ENCODE measurements at regions not wholly inside any gene's neighbourhood (a gene's known extent, or its start where the extent isn't known, plus 50 kb on each side); places are given as distances from the start of the nearest gene placed in this dataset.
"Not testable (repeated sequence)": the region's sequence is repeated elsewhere in the genome, so short reads cannot be mapped to it uniquely, and the experiment has no call there.

DNA sequence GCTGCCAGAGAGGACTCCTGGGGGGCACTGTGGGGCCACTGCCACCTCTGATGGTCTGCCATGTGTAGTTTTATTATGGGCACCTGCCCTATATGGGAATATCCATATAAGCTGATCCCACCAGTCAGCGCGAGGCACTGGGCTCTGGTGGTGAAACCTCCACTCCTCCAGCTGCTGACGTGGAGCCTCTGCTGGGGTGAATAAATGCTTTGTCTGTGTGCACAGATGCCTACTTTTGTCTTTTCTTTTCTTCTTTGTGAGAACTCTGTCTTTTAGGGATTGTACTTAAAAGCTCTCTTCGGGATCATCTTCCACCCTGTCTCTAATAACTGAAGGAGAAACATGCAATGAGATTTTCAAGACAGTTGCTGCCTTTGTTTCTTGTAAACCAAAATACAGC is 68.9 kb upstream of the NCK2 start:
- Histone ChIP-seq H3K9ac (ENCODE audit: low read depth in 1 of 3, low read length in 3 of 3) (no peak overlapping the region), H3K4me1 (ENCODE audit: control insufficient read depth in 3 of 3, insufficient read depth in 3 of 3, low read length in 3 of 3) (no peaks in the 10 kb centered on the region), H3K36me3 (ENCODE audit: control insufficient read depth in 3 of 3, insufficient read depth in 3 of 3, low read length in 3 of 3) (no peaks in the 10 kb centered on the region), H3K27me3 (ENCODE audit: control insufficient read depth in 3 of 3, insufficient read depth in 3 of 3, low read length in 3 of 3) (no peaks in the 10 kb centered on the region), H3K27ac (ENCODE audit: low read depth, low read length) (no peak overlapping the region), H3K4me3 (ENCODE audit: low read length in 3 of 3) (no peak overlapping the region), H3K9me3 (ENCODE audit: control insufficient read depth in 3 of 3, low read length in 3 of 3) (no peaks in the 10 kb centered on the region)

DNA sequence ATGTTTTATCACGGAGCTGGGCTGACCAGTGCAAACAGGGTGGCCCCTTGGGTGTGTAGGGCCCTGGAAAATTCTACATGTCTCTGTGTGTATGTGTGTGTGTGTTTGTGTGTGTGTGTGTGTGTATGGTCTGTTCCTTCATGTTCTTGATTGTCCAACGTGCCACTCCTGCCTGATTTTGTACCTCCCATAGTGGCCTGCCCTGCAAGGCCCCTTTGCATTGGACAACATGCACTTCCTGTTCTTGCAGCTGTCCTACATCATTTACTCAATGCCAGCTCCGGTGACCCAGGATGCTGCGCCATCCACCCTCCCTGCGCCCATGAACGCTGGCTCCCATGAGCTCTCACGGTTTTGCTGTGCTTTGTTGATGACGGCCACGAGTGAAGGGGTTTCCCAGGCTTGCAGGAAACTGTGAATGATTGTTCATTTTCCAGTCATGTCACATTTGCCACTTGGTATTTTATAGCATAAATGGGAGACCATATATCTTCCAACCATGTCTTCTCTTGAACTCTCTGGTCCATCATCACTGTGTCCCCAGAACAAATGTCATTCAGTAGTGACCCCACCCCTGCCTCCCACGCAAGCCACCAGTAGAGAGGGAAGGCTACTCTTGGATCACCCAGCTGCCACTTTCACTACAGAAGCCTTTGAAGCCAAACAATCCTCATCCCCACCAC is 69.7 kb upstream of the NCK2 start:
- no peaks in the 10 kb centered on the region for H3K4me1 ChIP-seq (ENCODE audit: control insufficient read depth in 3 of 3, insufficient read depth in 3 of 3, low read length in 3 of 3)
- H3K4me3 ChIP-seq (ENCODE audit: low read length in 3 of 3), result no peak overlapping the region
- no peak overlapping the region for H3K27ac ChIP-seq (ENCODE audit: low read depth, low read length)
- no peak overlapping the region for H3K9ac ChIP-seq (ENCODE audit: low read depth in 1 of 3, low read length in 3 of 3)
- H3K36me3 ChIP-seq (ENCODE audit: control insufficient read depth in 3 of 3, insufficient read depth in 3 of 3, low read length in 3 of 3), result no peaks in the 10 kb centered on the region
- no peaks in the 10 kb centered on the region for H3K27me3 ChIP-seq (ENCODE audit: control insufficient read depth in 3 of 3, insufficient read depth in 3 of 3, low read length in 3 of 3)
- H3K9me3 ChIP-seq (ENCODE audit: control insufficient read depth in 3 of 3, low read length in 3 of 3), result no peaks in the 10 kb centered on the region

DNA sequence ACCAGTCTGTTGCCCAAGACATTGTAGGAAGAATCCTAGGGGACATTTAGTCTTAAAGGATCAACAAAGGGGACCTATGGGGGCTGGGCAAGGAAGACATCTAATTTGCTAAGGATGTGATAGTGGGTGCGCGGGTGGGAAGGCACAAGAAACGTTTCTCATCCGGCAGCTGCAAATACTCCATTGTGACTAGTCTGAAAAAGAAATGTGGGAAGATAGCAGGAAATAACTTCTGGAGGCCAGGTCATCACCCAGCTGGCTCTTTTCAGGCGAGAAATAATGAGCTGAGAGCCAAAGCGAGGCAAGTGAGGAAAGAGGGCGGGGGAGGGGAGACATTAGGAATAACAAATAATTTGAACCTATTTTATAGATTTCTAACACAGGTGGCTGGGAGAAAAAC is 70.3 kb upstream of the NCK2 start:
- no peaks in the 10 kb centered on the region for H3K36me3 ChIP-seq (ENCODE audit: control insufficient read depth in 3 of 3, insufficient read depth in 3 of 3, low read length in 3 of 3)
- no peak overlapping the region for H3K27ac ChIP-seq (ENCODE audit: low read depth, low read length)
- no peaks in the 10 kb centered on the region for H3K4me1 ChIP-seq (ENCODE audit: control insufficient read depth in 3 of 3, insufficient read depth in 3 of 3, low read length in 3 of 3)
- no peaks in the 10 kb centered on the region for H3K27me3 ChIP-seq (ENCODE audit: control insufficient read depth in 3 of 3, insufficient read depth in 3 of 3, low read length in 3 of 3)
- no peak overlapping the region for H3K4me3 ChIP-seq (ENCODE audit: low read length in 3 of 3)
- no peak overlapping the region for H3K9ac ChIP-seq (ENCODE audit: low read depth in 1 of 3, low read length in 3 of 3)
- H3K9me3 ChIP-seq (ENCODE audit: control insufficient read depth in 3 of 3, low read length in 3 of 3), result no peaks in the 10 kb centered on the region

DNA sequence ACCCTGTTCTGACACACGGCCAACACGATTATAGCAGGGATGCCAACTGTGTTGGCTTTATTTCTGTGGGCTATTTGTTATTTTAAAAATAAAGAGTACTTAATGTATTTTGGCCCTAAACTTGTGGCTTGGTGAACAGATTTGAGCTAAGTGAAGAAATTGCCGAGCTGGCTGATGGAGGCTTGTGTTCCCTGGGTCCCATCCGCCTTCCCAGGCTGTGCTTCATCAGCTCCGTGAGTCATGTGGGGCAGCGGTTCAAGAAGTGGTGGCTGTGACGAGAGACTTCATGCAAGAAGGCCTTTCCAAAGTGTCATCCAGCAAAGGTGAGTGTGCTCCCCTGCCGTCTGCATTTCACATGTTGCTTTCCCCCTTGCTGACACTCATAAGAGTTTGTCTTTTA is 73.6 kb upstream of the NCK2 start:
- H3K9me3 ChIP-seq (ENCODE audit: control insufficient read depth in 3 of 3, low read length in 3 of 3), result peaks cover 0 to 3% (median 3%) of the 10 kb centered on the region in 3 donors
- no peaks in the 10 kb centered on the region for H3K36me3 ChIP-seq (ENCODE audit: control insufficient read depth in 3 of 3, insufficient read depth in 3 of 3, low read length in 3 of 3)
- no peak overlapping the region for H3K9ac ChIP-seq (ENCODE audit: low read depth in 1 of 3, low read length in 3 of 3)
- H3K27ac ChIP-seq (ENCODE audit: low read depth, low read length), result no peak overlapping the region
- no peaks in the 10 kb centered on the region for H3K27me3 ChIP-seq (ENCODE audit: control insufficient read depth in 3 of 3, insufficient read depth in 3 of 3, low read length in 3 of 3)
- no peak overlapping the region for H3K4me3 ChIP-seq (ENCODE audit: low read length in 3 of 3)
- H3K4me1 ChIP-seq (ENCODE audit: control insufficient read depth in 3 of 3, insufficient read depth in 3 of 3, low read length in 3 of 3), result no peaks in the 10 kb centered on the region

DNA sequence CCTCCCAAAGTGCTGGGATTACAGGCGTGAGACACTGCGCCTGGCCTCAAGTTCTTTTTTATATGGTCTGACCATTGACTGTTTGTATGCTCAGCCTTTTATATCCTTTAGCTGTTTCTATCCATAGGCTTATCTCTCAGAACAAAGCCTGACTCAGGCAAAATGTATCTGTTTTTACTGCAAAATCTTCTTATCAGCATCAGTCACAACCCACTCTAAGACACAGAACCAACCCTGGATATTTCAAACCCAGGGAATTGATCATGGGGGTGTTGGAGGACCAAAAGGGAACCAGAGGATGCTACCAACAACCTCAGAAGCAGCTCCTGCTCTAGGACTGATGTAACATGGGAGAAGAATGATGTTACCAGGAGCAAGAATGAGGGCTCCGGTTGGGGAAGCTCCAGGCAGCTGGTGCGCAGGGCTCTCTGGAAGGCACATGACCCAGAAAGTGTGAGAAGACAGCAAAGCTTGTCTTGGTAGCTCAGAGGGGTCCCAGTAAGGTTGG is 75.3 kb upstream of the NCK2 start:
- Histone ChIP-seq H3K9me3 (ENCODE audit: control insufficient read depth in 3 of 3, low read length in 3 of 3) (peaks cover 2 to 15% (median 11%) of the 10 kb centered on the region in 3 donors), H3K9ac (ENCODE audit: low read depth in 1 of 3, low read length in 3 of 3) (no peak overlapping the region), H3K27me3 (ENCODE audit: control insufficient read depth in 3 of 3, insufficient read depth in 3 of 3, low read length in 3 of 3) (no peaks in the 10 kb centered on the region), H3K27ac (ENCODE audit: low read depth, low read length) (no peak overlapping the region), H3K36me3 (ENCODE audit: control insufficient read depth in 3 of 3, insufficient read depth in 3 of 3, low read length in 3 of 3) (no peaks in the 10 kb centered on the region), H3K4me3 (ENCODE audit: low read length in 3 of 3) (no peak overlapping the region), H3K4me1 (ENCODE audit: control insufficient read depth in 3 of 3, insufficient read depth in 3 of 3, low read length in 3 of 3) (no peaks in the 10 kb centered on the region)

DNA sequence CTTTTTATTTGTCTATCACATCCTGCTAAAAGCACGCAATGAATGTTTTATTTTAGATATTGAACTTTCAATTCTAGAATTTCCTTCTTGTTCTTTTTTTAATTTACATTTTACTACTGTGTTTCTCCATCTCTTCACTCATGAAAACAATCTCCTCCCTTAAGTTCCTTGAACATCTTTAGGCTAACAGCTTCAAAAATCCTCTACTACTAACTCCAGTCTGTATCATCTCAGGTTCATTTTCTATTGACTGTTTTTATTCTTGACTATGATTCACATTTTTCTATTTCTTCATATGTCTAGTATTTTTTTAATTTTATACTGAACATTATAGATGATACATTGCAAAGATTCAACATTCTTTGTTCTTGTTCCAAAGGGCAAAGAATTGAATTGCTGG is 79.2 kb upstream of the NCK2 start:
- H3K27me3 ChIP-seq (ENCODE audit: control insufficient read depth in 3 of 3, insufficient read depth in 3 of 3, low read length in 3 of 3), result no peaks in the 10 kb centered on the region
- H3K4me1 ChIP-seq (ENCODE audit: control insufficient read depth in 3 of 3, insufficient read depth in 3 of 3, low read length in 3 of 3), result no peaks in the 10 kb centered on the region
- H3K9ac ChIP-seq (ENCODE audit: low read depth in 1 of 3, low read length in 3 of 3), result no peak overlapping the region
- no peaks in the 10 kb centered on the region for H3K36me3 ChIP-seq (ENCODE audit: control insufficient read depth in 3 of 3, insufficient read depth in 3 of 3, low read length in 3 of 3)
- no peak overlapping the region for H3K27ac ChIP-seq (ENCODE audit: low read depth, low read length)
- no peak overlapping the region for H3K4me3 ChIP-seq (ENCODE audit: low read length in 3 of 3)
- peaks cover 2 to 15% (median 11%) of the 10 kb centered on the region in 3 donors for H3K9me3 ChIP-seq (ENCODE audit: control insufficient read depth in 3 of 3, low read length in 3 of 3)

DNA sequence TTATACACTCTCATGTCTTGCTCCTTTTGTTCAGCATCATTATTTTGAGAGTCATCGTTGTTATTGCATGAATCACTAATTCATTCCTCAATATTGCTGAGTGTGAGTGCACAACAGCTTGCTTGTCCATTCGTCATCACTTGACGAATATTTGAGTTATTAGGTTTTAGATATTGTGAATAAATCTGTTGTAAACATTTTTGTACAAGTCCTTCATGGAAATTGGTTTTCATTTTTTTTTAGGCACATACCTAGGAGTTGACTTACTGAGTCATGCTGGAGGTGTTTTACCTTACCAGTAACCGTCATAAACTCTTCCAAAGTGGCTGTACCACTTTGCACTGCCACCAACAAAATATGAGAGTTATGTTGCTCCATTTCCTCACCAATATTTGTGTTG is 84.2 kb upstream of the NCK2 start:
- H3K9ac ChIP-seq (ENCODE audit: low read depth in 1 of 3, low read length in 3 of 3), result no peak overlapping the region
- H3K9me3 ChIP-seq (ENCODE audit: control insufficient read depth in 3 of 3, low read length in 3 of 3), result peaks cover 2 to 7% (median 6%) of the 10 kb centered on the region in 3 donors
- H3K27ac ChIP-seq (ENCODE audit: low read depth, low read length), result no peak overlapping the region
- H3K4me1 ChIP-seq (ENCODE audit: control insufficient read depth in 3 of 3, insufficient read depth in 3 of 3, low read length in 3 of 3), result no peaks in the 10 kb centered on the region
- no peaks in the 10 kb centered on the region for H3K27me3 ChIP-seq (ENCODE audit: control insufficient read depth in 3 of 3, insufficient read depth in 3 of 3, low read length in 3 of 3)
- H3K36me3 ChIP-seq (ENCODE audit: control insufficient read depth in 3 of 3, insufficient read depth in 3 of 3, low read length in 3 of 3), result no peaks in the 10 kb centered on the region
- no peak overlapping the region for H3K4me3 ChIP-seq (ENCODE audit: low read length in 3 of 3)

DNA sequence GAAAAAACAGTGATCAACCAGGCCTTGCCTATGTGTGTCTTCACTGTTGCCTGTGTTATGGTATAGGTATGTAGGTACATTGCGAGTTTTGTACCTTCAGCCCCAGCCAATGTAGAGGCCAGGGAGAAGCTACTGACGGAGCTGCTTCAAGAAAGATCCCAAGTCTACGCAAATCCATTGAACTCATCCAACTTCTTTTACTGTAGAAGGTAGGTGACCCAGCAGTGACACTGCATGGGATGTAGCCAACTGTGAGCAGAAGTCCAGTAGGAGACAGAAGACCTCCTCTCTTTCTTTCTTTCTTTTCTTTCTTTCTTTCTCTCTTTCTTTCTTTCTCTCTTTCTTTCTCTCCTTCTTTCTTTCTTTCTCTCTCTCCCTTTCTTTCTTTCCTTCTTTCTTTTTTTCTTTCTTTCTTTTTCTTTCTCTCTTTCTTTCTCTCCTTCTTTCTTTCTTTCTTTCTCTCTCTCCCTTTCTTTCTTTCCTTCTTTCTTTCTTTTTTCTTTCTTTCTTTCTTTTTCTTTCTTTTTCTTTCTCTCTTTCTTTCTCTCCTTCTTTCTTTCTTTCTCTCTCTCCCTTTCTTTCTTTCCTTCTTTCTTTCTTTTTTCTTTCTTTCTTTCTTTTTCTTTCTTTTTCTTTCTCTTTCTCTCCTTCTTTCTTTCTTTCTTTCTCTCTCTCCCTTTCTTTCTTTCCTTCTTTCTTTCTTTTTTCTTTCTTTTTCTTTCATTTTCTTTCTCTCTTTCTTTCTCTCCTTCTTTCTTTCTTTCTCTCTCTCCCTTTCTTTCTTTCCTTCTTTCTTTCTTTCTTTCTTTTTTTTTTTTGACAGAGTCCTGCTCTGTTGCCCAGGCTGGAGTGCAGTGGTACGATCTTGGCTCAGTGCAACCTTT is 88.7 kb upstream of the NCK2 start:
- not testable (repeated sequence) for H3K27ac ChIP-seq (ENCODE audit: low read depth, low read length); H3K36me3 ChIP-seq (ENCODE audit: control insufficient read depth in 3 of 3, insufficient read depth in 3 of 3, low read length in 3 of 3); H3K4me3 ChIP-seq (ENCODE audit: low read length in 3 of 3); H3K4me1 ChIP-seq (ENCODE audit: control insufficient read depth in 3 of 3, insufficient read depth in 3 of 3, low read length in 3 of 3); H3K27me3 ChIP-seq (ENCODE audit: control insufficient read depth in 3 of 3, insufficient read depth in 3 of 3, low read length in 3 of 3); H3K9me3 ChIP-seq (ENCODE audit: control insufficient read depth in 3 of 3, low read length in 3 of 3); H3K9ac ChIP-seq (ENCODE audit: low read depth in 1 of 3, low read length in 3 of 3)

DNA sequence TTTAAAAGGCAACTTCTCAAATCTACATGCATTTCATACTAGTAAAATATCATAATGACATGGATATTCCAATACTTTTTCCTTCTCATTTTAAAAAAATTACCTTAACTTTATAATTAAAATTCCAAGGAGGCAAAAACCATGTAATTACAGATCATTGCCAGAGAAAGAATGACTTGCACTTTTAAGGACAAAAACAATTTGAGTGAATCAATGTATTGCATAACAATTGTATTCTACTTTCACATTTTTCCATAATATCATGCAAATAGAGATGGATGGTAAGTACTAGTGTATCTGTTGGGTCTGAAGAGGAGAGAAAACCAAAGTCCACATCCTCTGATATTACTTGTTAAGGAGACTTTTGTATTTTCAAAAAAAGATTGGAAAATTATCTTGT is 89.5 kb upstream of the NCK2 start:
- Histone ChIP-seq H3K4me3 (ENCODE audit: low read length in 3 of 3) (no peak overlapping the region), H3K4me1 (ENCODE audit: control insufficient read depth in 3 of 3, insufficient read depth in 3 of 3, low read length in 3 of 3) (no peaks in the 10 kb centered on the region), H3K27ac (ENCODE audit: low read depth, low read length) (no peak overlapping the region), H3K27me3 (ENCODE audit: control insufficient read depth in 3 of 3, insufficient read depth in 3 of 3, low read length in 3 of 3) (no peaks in the 10 kb centered on the region), H3K36me3 (ENCODE audit: control insufficient read depth in 3 of 3, insufficient read depth in 3 of 3, low read length in 3 of 3) (no peaks in the 10 kb centered on the region), H3K9me3 (ENCODE audit: control insufficient read depth in 3 of 3, low read length in 3 of 3) (no peaks in the 10 kb centered on the region), H3K9ac (ENCODE audit: low read depth in 1 of 3, low read length in 3 of 3) (no peak overlapping the region)

DNA sequence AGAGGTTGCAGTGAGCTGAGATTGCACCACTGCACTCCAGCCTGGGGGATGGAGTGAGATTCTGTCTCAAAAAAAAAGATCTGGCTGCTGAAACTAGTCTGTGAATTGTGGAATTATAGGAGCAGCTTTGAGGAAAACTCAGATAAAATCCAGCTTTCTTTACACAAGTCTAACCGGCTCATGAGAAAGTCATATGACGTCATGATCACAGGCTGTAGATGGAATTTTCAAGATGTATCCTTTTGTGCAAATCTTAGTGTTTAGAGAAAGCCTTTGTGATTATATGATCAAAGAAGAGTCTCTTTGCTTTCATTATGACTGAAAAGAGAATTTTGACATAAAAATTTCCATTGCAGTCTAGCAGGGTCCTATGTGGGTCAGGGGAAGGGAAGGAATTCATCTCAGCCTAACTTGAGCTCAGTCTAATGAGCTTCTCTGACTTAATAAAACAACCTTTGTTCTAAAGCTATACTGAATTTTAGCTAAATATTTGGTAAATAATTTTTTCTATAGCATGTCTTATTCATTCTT is 90.2 kb upstream of the NCK2 start:
- Histone ChIP-seq H3K4me1 (ENCODE audit: control insufficient read depth in 3 of 3, insufficient read depth in 3 of 3, low read length in 3 of 3) (no peaks in the 10 kb centered on the region), H3K4me3 (ENCODE audit: low read length in 3 of 3) (no peak overlapping the region), H3K9me3 (ENCODE audit: control insufficient read depth in 3 of 3, low read length in 3 of 3) (peaks cover 0 to under 1% (median 0%) of the 10 kb centered on the region in 3 donors), H3K27me3 (ENCODE audit: control insufficient read depth in 3 of 3, insufficient read depth in 3 of 3, low read length in 3 of 3) (no peaks in the 10 kb centered on the region), H3K27ac (ENCODE audit: low read depth, low read length) (no peak overlapping the region), H3K36me3 (ENCODE audit: control insufficient read depth in 3 of 3, insufficient read depth in 3 of 3, low read length in 3 of 3) (no peaks in the 10 kb centered on the region), H3K9ac (ENCODE audit: low read depth in 1 of 3, low read length in 3 of 3) (no peak overlapping the region)
